GM18498 (cell line): ENCODE measurements at regions not wholly inside any gene's neighbourhood (a gene's known extent, or its start where the extent isn't known, plus 50 kb on each side); places are given as distances from the start of the nearest gene placed in this dataset.

Source experiments
- ATAC-seq: cut with Tn5 transposase; IDR thresholded peaks from one replicate; pipeline ENCODE4 v1.9.1; 2021; ENCODE audit warnings: mild to moderate bottlenecking, moderate library complexity; ENCODE audit not compliant: unreplicated experiment

DNA sequence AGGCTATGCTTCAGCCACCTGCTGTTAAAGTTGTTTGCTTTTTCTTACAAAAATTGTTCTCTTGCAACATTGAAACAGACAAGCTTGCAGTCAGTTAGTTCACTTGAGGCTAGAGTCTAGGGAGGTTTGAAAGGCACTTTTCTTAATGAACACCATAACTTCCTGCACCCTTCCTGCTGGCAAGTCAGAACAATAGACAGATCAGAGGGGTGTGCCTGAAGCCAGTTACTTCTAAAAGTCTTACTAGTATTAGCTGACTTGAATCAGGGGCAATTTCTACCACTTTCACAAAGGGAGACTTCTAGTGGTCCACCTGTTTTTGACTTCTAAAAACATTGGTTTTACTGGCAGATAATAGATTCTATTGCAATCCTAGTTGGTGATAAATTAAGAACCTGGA, 367.4 kb upstream of the CDH20 start:
- ATAC-seq: no peak

DNA sequence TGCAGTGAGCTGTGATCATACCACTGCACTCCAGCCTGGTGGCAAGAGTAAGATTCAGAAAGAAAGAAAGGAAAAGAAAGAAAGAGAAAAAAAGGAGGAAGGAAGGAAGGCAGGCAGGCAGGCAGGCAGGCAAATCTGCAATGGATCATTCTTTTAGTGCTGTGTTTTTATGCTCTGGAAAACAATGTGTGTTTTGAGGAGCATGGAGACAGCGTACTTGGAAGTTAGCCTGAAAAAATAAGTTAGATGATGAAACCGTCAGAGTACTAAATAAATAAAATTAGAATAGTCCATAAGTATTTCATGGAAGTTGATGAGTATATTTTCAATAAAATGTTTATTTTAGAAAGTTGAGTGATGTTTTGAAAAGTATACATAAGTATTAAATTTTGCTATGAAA, 366.4 kb upstream of the CDH20 start:
- no peak for ATAC-seq

DNA sequence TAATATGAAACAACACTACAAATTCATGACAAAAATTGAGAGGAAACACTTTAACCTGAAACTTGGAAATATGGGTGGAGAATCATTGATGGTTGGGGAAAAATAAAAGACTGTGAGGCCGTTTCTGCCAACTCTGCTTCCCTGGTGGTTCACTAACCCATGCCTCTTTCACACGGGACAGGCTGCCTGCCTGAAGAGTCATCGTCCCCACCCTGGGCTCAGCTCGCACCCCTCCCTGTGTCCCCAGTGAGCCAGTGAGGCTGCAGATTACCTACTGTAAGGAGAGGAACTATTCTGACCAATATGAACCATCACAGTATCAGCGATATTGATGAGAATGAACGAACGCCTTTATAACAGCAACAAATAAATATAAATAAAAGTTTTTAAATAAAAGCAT, 357.8 kb upstream of the CDH20 start:
- no peak for ATAC-seq

DNA sequence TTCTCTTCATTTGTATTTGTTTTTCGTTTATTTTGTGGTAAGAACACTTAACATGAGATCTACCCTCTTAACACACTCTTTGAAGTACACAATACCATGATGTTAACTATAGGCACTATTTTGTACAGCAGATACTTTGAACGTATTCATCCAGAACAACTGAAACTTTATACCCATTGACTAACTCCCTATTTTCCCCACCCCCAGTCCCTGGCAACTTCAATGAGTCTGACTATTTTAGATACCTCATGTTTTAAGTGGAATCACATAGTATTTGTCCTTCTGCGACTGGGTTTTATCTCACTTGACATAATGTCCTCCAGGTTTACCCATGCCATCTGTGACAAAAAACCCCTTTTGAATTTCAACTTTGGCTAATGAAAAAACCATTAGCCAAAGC, 356.3 kb upstream of the CDH20 start:
- ATAC-seq: no peak

DNA sequence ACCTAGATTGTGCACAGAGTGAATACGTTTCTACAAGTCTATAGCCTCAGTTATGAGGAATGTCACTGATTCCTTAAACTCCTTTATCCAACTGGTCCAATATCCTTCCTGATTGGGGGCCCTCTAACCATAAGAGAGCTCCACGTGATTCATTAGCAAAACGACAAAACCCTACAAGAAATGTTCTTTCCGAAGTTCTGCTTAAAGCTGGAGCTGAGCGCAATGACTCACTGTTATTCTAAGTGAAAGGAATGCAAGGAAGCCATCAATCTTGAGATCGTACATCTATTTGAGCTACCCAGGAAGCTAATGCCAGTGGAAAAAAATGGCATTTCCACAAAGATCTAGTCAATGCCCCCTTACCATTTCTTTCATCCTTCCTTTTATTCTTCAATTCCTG, 354.9 kb upstream of the CDH20 start:
- no peak for ATAC-seq

DNA sequence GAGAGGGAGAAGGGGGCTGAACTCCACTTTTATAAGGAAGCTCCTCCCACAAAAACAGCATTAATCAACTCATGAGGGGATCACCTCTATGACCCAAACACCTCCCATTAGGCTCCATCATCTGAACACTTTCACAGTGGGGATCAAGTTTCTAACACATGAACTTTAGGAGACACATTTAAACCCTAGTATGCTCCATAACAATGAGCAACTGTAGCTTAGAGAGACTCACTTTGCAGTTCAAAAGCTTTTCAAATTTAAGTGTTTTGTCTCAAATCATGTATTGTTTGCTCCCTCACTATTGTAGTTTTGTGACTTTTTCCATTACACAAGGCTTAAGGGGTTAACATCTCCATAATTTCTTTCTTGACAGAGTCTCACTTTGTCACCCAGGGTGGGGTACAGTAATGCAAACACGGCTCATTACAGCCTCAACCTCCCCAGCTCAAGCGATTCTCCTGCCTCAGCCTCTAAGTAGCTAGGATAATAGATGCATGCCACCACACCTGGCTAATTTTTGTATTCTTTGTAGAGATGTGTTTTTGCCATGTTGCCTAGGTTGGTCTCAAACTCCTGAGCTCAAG, 352.7 kb upstream of the CDH20 start:
- ATAC-seq: no peak

DNA sequence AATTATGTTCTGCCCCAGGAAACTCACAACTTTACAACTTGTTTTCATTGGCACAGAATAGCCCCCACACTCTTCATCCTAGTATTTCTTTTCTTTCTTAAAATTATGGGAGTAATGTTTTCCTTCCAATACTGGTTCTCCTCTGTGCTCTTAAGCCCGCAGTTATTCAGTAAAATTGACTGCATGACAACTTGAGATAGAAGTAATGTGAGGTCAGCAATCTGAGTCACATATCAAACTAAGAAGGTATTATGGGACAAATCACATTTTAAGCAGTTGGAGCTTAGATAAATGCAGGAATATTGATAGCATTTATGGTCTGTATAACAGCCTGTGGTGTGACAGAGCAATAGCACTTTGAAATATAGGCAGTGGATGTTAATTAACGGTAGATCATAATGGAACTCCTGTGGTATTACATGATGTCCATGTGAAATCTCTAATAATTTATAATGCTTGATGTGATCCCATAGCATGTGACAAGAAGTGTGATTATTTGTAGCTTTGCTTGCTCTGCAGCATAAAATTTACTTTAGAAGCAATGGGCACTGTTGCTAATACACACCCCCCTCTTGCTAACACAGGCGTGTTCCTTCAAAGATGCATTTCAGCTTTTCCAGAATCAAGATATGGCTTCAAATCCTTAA, 351.4 kb upstream of the CDH20 start:
- no peak for ATAC-seq

DNA sequence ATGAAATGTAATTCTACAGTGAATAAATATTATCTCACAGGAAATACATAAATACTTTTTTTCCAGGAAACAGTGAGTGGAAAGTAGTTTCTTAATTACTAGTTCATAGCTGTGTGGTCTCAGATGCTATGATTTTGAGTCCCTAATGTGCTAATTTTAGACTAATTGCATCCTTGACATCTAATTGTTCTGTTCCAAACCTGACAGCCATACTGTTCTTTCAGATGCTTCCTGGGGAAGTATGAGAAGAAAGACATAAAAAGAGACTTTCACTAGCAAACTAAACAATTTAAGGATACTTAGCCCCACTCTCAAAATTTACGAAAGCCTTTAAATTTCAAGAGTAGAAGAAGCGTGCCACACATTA, 350.9 kb upstream of the CDH20 start:
- no peak for ATAC-seq

DNA sequence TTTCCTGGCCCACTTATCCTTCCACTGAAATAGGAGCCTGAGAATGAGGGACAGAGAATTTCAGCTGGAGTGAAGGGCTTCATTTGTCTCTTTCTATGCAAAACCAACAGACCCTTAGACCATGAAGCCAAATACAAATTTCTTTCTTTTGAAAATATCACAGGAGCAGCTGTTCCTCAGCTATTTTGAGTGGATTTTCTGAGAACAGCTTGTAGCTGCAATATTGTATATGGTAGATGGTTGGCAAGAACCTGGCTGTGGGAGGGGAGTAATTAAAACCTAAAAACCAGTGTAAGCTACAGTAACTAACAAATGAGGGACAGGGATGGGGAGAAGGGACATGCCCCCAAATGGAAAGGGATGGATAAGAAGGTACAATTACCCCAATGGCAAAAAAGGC, 350.3 kb upstream of the CDH20 start:
- no peak for ATAC-seq

DNA sequence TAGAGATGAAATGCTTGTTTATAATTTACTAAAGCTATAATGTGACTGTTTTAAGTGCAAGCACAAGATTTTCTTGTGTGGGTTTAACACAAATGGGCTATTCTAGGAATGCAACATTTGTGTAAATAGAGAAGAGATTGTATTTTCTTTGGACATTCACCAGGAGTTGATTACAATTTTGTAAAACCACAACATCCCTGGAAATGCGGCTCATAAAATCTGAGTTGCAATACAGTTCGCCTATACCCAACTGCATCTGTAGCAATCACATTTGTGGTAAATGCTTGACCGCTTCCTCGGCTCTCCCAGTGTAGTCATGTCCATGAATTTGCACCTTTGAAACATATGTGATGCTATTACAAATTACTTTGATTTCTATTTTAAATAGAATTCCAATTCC, 348.7 kb upstream of the CDH20 start:
- no peak for ATAC-seq

DNA sequence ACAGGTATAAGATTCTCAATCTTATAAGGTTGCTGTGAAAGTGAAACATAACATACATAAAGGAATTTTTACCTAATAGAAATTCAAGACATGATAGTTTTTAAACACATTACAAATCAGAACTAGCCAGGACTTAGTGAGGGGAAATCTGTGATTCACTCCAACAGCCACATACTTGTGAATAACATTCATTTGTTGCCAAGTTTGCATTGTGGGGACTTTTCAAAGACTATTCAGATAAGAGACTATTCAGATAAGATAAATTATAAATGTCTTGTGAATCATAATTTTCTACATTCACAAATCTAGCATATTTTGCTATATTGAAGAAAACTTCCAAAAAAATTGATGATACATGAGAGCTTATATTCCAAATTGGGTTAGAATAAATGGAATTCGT, 345.3 kb upstream of the CDH20 start:
- no peak for ATAC-seq

DNA sequence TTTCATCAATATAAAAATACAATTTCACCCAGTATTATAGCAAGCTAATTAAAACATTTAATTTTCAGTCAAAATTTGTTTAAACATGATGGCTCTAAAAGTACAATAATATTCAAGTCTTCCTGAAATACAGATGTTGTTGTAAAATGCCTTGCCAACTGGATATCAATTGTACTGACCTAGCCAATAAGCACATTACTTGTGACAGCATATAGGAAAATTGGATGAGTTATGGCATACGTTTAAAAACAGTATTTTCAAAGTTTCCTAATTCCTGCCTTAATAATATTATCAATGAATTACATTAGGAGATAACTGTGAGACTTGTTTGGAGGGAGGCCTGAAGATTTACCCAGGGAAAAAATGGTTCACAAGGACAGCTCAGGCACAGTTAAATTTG, 336.9 kb upstream of the CDH20 start:
- ATAC-seq: no peak

DNA sequence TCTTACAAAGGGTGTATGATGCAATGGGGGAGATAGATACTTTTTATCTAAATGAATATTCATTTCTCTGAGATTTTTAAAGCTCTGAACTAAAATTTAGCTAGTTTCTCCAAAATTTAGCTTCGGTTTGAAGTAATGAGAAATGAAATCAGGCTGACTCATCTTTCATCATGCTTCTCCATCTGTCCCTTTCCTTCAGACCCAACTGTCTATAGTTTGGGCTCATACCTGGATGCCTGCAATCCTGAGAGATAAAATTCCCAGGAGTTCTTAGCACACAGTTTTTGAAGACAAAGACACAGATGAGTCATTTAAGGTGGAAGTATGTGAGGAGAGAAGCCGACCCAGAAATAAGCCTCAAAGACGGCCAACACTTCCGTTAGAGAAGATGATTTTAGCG, 336.4 kb upstream of the CDH20 start:
- no peak for ATAC-seq

DNA sequence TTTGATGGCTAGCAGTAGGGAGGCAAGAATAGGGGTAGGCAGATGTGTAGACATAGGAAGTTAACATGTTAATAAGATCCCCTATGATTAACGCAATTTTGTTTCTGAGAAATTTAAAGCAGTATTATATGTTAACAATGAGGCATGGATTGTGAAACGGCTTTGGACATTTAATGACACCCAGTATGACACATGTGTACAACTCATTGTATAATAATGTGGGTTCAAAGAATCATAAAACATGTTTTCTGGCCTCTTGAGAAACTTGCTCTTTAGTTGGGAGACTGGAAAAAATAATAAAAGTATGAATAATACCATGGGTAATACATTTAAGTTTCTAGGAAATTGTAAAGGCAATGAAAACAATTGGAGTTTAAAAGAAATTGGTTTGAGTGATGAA, 332.1 kb upstream of the CDH20 start:
- ATAC-seq: no peak

DNA sequence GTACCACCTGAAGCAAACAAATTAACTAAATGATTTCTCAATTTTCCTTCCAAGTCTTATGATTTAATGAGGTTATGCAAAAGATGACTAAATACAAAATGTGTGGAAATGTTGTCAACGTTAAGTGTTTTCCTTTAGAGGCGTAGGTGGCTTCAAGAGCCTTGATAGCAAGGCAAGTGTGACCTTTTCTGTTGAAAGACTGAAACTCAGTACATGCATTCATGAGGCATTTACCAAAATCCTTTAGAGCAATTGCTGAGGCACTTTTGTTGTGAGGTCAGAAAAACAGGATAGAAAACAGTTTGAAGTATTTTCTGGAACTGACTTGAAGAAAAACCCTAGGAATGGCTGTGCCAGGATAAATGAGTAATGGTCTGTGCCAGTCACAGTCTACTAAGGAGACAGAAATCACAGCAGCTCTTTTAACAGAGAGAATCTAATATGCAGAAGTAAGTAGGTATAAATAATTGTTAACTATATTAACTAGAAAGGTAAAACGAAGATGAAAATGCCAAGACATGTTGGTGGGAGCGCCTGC, 326.5 kb upstream of the CDH20 start:
- no peak for ATAC-seq

DNA sequence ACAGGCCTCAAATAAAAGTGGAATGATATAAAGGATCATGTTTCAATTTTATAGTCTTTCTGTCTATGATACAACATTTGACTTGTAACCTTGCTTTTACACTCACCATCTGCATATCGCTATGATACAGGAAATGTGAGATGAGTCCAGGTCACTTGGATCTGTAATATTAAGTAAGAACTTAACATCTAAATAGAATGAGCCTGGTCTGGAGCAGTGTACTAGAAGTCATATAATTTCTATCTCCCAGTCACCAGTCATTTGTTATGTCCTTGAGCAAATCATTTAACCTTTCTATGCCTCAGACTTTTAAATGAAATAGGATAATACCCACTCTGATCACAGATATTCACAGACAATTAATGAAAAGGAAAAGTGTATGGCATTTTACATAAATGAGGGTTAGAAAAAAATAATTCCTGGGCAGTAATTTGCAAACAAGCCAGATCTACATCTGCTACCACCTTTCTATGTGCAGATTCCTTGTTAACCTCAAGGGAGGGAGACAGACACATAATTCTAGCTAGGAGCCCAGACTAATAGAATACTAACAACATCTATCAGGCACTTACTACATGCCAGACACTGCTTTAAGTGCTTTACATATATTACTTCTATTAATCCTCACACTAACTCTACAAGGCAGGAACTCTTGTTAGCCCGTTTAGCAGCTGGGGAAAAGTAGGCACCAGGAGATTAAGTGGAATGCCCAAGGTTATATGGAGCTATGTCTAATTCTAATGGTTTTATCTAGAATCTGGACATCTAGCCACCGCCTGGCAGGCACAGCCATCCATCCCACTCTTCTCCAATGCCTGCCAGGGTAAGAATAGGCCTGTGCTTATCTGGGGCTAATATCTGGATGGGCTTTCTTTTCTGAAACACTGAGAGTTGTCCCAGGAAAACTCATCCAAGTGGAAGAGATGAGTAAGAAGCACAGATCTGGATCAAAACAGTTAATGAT, 313.6 kb upstream of the CDH20 start:
- no peak for ATAC-seq

DNA sequence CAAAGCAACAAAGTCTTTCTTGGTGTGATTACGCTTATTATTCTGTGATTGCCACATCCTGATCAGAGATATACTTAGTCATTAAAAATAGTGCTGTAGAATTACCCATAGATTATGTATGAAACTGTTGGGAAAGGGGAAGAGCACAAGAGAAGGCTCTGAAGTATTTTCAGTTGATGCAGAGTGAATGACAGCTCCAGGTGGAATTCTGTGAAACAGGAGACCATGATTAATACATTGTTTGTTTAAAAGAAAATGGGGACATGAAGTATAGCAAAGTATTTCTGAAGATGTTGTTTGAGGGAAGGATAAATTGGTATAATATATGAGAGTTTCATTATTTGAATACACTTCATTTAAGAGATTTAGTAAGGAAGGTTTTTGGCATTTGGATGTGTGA, 307.6 kb upstream of the CDH20 start:
- ATAC-seq: no peak

DNA sequence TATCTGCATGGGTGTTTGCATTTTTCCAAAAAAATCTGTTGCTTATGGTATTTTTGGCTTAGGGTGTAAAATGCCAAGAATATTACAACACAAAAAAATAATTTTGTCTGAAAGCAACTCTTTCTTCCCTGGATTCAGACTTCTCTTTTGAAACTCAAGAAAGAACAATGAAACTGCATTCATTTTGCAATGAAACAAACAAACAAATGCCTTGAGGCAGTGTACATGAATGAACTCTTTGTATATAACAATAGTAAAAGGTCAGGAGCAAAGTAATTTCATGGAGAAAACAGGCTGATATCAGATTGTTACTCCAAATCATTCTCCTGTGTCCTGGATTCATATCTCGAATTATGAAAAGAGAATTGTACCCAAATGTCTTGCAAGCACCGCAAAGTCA, 301.6 kb upstream of the CDH20 start:
- no peak for ATAC-seq

DNA sequence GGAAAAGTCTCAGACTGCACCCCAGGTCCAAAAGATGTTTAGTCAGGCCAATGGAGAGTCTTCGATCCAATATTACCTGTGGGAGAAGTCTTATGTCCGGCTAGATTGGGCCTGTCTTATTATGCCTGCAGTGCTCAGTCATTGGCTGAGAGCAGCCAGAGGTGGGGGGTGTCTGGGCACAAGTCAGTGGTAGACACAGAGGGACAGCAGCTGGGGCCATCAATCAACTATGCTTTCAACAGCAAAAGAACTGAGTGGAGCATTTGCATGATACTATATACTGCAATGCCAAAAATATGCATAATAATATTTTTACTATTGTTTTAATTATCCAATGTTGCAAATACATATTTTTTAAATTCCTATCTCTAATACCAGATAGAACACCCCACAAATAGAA, 298.6 kb upstream of the CDH20 start:
- ATAC-seq: no peak

DNA sequence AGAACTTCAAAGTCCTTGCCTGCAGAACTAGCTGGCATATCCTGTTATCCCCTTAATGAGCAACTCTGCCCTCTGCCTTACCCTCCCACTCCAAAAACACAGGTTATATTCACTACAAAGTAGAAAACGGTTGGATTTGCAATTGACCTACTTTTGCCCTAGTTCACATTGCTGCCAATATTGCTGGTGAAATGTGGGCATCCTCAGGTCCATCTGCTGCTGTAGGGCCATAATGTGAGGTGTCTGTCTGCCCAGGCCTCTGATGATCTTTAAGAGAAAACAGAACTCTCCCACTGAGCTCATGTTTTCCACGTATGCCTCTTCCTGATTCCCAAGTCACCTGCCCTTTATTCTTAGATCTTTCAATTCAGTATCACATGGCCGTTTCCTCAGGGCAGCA, 294.0 kb upstream of the CDH20 start:
- ATAC-seq: no peak

DNA sequence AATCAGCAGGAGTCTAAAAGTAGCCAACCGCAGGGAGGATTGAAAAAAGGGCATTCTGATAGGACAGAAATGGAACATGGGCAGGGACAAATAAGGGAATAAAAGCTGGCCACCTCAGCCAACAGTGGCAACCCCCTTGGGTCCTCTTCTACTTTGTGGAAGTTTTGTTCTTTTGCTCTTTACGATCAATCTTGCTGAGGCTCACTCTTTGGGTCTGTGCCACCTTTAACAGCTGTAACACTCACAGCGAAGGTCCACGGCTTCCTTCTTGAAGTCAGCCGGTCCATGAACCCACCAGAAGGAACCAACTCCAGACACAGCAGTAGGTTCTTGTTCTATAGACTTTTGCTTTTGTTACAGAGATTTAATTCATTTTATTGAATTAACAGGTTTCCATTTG, 285.4 kb upstream of the CDH20 start:
- ATAC-seq: no peak

DNA sequence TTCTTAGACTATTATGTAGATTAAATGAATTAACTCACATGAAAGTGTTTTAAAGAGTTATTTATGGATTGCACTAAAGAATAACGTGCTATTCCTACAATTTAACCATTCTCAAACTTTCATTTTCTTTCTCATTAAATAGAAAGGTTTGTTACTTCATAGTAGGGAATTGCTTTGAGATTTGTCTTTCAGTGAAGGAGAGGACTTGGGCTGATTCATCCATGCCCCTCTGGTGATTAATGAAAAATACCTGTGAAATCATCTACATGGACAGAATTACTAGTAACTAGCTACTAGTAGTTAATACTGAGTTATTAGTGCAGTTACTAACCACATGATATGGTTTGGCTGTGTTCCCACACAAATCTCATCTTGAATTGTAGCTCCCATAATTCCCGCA, 275.8 kb upstream of the CDH20 start:
- no peak for ATAC-seq
